Ascending aorta (tissue), 2 donors: ENCODE measurements at regions not wholly inside any gene's neighbourhood (a gene's known extent, or its start where the extent isn't known, plus 50 kb on each side); places are given as distances from the start of the nearest gene placed in this dataset.
"Not testable (repeated sequence)": the region's sequence is repeated elsewhere in the genome, so short reads cannot be mapped to it uniquely, and the experiment has no call there.

ENCODE experiments used
- DNase-seq, 2 donors: peaks; one replicate each; pipeline ENCODE4 v3.0.0-alpha.2; 2019; ENCODE audit warnings: low spot score in 2 of 2
- H3K27ac ChIP-seq, 2 donors: fragments of 200-600 bp; sonication (generic); one replicate each; pipeline ENCODE4 v1.5.1; 2016 to 2017; ENCODE audit warnings: mild to moderate bottlenecking in 1 of 2
- H3K27me3 ChIP-seq: fragments of 200-600 bp; sonication (generic); one replicate; pipeline ENCODE4 v1.5.1; 2017
- H3K36me3 ChIP-seq, 2 donors: fragments of 200-600 bp; sonication (generic); one replicate each; pipeline ENCODE4 v1.5.1; 2016
- H3K4me1 ChIP-seq, 2 donors: fragments of 200-600 bp; sonication (generic); one replicate each; pipeline ENCODE4 v1.5.1; 2016 to 2017; ENCODE audit warnings: mild to moderate bottlenecking in 1 of 2
- H3K4me3 ChIP-seq, 2 donors: fragments of 200-600 bp; sonication (generic); one replicate each; pipeline ENCODE4 v1.5.1; 2016 to 2017; ENCODE audit warnings: mild to moderate bottlenecking in 1 of 2
- H3K9me3 ChIP-seq, 2 donors: fragments of 200-600 bp; sonication (generic); one replicate each; pipeline ENCODE4 v1.5.1; 2016
- intact Hi-C: fragments of 100-400 bp; cut with DNase I; formaldehyde crosslinking; loops from one replicate; pipeline ENCODE4 v1.15.1; 2023
- TF ChIP-seq, protein P1 (sequence below), 3 experiments: fragments of 200-600 bp in 2 of 3; fragments of 450-650 bp in 1 of 3; sonication (generic) in 2 of 3; IDR thresholded peaks; one replicate each; pipeline ENCODE4 v1.5.1; 2016 to 2019; ENCODE audit warnings: antibody characterized with exemption in 3 of 3, mild to moderate bottlenecking in 1 of 3, moderate library complexity in 1 of 3

DNA sequence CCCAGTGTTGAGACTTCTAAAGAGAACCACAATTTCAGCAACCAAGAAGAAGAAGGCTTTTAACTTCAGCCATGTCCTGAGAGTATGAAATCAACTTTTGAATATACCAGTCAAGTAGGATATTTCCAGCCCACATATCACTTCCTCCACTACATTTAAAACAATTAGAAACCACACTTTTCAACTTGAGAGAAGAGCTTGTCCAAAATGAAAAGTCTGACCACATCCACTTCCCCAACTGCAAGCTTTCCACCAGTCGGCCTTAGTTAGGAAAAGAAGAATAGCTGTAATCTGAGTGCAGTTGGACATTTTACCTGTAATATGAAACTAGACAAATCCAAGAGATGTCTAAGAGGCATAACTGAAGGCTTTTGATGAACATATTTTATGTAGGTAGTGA, 101.9 kb upstream of the SLC7A11 start:
- TF ChIP-seq, protein P1, sequence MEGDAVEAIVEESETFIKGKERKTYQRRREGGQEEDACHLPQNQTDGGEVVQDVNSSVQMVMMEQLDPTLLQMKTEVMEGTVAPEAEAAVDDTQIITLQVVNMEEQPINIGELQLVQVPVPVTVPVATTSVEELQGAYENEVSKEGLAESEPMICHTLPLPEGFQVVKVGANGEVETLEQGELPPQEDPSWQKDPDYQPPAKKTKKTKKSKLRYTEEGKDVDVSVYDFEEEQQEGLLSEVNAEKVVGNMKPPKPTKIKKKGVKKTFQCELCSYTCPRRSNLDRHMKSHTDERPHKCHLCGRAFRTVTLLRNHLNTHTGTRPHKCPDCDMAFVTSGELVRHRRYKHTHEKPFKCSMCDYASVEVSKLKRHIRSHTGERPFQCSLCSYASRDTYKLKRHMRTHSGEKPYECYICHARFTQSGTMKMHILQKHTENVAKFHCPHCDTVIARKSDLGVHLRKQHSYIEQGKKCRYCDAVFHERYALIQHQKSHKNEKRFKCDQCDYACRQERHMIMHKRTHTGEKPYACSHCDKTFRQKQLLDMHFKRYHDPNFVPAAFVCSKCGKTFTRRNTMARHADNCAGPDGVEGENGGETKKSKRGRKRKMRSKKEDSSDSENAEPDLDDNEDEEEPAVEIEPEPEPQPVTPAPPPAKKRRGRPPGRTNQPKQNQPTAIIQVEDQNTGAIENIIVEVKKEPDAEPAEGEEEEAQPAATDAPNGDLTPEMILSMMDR (IDR thresholded peaks at IDR 0.05): no peak

DNA sequence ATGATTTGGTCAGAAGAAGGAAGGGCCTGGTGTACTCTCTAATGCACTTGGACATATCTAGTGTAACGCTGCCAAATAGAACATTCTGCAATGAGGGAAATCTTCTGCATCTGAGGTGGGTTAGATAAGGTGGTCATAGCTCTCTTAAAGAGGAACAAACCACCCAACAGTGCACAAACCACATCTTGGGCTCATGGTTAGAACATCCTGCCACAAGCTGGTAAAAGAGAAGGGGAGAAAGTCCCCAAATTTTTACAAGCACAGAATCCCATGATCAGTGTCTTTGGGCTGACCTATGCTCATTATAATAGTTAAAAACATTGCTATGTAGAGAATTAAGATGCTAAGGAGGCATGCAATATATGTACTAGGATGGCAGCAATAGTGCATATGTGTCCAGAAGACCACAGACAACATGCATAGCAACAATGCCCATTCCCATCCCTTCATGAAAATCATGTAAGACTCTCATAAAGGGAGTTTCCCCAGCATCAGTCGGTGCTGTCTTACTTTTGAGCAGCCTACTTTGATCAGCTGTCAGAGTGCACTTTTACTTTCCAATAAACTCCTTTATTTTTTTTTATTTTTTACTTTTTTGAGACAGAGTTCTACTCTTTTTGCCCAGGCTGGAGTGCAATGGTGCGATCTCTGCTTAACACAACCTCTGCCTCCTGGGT, 99.7 kb upstream of the SLC7A11 start:
- Histone ChIP-seq H3K27me3 (no peaks in the 10 kb centered on the region), H3K9me3 (no peaks in the 10 kb centered on the region), H3K27ac (no peak overlapping the region), H3K36me3 (no peaks in the 10 kb centered on the region), H3K4me1 (no peaks in the 10 kb centered on the region), H3K4me3 (no peak overlapping the region)
- TF ChIP-seq, protein P1 (IDR thresholded peaks at IDR 0.05): no peak
- intact Hi-C loops: no loop called here
- DNase-seq: no peak

More for the DNA sequence above, 101.9 kb upstream of the SLC7A11 start:
- no peaks in the 10 kb centered on the region for H3K4me1 ChIP-seq
- no peaks in the 10 kb centered on the region for H3K9me3 ChIP-seq
- no peaks in the 10 kb centered on the region for H3K36me3 ChIP-seq
- no peak overlapping the region for H3K27ac ChIP-seq
- H3K4me3 ChIP-seq: no peak overlapping the region
- no peaks in the 10 kb centered on the region for H3K27me3 ChIP-seq
- DNase-seq: no peak
- intact Hi-C loops: no loop called here

DNA sequence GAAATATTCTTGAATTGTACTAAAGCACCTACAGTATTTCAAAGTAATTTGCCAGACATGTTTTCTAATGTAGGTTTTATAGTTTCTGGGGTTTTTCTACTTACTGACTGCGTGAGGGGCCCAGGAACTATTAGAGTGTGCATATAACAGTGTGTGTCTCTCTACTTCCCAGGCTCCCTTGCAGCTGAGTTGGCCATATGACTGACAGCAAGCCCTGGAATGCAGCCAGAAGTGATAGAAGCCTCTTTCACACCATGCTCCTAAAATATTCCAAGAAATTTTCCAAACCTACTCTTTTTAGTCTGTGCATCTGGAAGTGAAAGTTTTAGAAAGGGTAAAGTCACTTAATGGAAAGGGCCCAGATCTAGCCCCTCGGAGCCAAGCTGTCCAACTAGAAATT, 96.7 kb upstream of the SLC7A11 start:
- no peak for DNase-seq
- intact Hi-C loops: no loop called here
- H3K9me3 ChIP-seq: no peaks in the 10 kb centered on the region
- H3K27ac ChIP-seq: no peak overlapping the region
- no peaks in the 10 kb centered on the region for H3K27me3 ChIP-seq
- H3K36me3 ChIP-seq: no peaks in the 10 kb centered on the region
- H3K4me1 ChIP-seq: no peaks in the 10 kb centered on the region
- H3K4me3 ChIP-seq: no peak overlapping the region
- TF ChIP-seq, protein P1 (IDR thresholded peaks at IDR 0.05): no peak

DNA sequence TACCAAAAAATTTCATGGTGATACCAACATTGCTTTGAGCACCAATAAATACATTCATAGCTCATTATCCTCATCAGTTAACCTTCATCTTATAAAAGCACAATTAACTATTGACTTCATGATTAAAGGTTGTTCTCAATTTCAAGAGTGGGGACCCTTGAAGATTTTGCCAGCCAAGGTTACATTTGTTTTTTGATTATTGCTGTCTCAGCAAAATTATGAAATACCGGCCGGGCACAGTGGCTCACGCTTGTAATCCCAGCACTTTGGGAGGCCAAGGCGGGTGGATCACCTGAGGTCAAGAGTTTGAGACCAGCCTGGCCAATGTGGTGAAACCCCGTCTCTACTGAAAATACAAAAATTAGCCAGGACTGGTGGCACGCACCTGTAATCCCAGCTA, 96.1 kb upstream of the SLC7A11 start:
- H3K27me3 ChIP-seq, H3K4me1 ChIP-seq, DNase-seq, H3K9me3 ChIP-seq, intact Hi-C loops, H3K36me3 ChIP-seq, H3K4me3 ChIP-seq, H3K27ac ChIP-seq: not testable (repeated sequence)

DNA sequence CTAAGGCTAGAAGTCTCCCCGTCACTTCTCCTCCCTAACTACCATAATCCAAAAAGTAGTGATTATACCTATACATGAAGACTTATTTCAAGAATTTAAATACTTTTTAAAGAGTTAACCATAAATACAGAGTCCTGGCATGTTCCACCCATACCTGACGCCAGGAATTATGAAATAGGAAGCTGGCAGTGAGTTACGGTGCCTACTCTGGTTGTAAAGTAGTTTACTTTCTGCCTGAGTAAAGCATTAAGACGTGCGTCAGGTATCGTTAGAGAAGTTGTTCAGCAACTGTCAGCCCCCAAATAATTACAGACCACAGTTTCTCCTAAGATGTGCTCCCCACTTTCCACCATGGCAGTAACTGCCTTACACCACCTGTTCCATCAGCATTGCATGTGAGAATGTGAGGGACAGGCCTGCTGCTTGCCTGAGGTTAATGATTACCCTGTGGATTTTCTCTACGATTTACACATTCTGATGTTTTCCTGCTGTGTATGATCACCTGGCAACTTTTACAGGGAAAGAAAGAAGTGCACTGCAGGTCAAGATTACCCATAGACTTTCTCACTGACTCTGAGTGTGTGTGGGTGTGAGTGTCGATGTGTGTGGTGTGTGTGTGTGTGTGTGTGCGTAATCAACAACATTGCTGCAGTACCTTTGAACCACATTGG, 92.3 kb upstream of the SLC7A11 start:
- H3K27me3 ChIP-seq: no peaks in the 10 kb centered on the region
- intact Hi-C loops: no loop called here
- TF ChIP-seq, protein P1 (IDR thresholded peaks at IDR 0.05): no peak
- DNase-seq: no peak
- H3K27ac ChIP-seq: no peak overlapping the region
- no peaks in the 10 kb centered on the region for H3K9me3 ChIP-seq
- H3K36me3 ChIP-seq: no peaks in the 10 kb centered on the region
- no peak overlapping the region for H3K4me3 ChIP-seq
- no peaks in the 10 kb centered on the region for H3K4me1 ChIP-seq

DNA sequence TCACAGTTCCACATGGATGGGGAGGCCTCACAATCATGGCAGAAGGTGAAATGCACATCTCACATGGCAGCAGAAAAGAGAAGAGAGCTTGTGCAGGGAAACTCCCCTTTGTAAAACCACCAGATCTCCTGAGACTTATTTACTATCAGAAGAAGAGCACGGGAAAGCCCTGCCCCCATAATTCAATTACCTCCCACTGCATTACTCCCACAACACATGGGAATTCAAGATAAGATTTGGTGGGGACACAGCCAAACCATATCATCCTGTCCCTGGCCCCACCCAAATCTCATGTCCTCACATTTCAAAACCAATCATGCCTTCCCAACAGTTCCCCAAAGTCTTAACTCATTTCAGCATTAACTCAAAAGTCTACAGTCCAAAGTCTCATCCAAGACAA, 90.3 kb upstream of the SLC7A11 start:
- intact Hi-C loops, H3K4me1 ChIP-seq, H3K4me3 ChIP-seq, H3K9me3 ChIP-seq, H3K36me3 ChIP-seq, DNase-seq, H3K27me3 ChIP-seq, H3K27ac ChIP-seq: not testable (repeated sequence)
